VCaP (cell line): ENCODE measurements at regions not wholly inside any gene's neighbourhood (a gene's known extent, or its start where the extent isn't known, plus 50 kb on each side); places are given as distances from the start of the nearest gene placed in this dataset.

Experiments
- H3K27ac ChIP-seq: fragments of 450-650 bp; 2 replicates; pipeline ENCODE4 v1.5.1; 2017
- TF ChIP-seq, protein P1 (sequence below): fragments of 450-650 bp; conservative IDR thresholded peaks from 2 replicates; pipeline ENCODE4 v1.5.1; 2017; ENCODE audit warnings: mild to moderate bottlenecking, moderate library complexity

DNA sequence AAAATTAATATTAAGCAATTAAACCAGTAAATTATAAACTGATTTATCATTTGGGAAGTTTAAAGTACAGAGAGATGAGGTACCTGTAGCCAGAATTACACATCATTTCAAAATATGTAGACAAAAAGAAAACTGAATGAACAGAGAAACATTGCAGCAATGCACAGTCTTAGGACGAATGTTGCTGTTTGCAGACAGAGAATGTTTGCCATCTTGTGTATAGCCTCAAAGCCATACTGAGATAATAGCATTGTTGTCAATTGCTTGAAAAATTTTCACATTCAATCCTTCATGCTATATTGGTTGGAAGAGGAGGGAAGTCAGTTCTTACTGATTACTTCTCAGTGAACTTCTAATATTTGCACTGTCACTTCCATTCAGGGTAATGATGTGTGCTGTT lies 326.2 kb downstream of the PRR16 start:
- TF ChIP-seq, protein P1, sequence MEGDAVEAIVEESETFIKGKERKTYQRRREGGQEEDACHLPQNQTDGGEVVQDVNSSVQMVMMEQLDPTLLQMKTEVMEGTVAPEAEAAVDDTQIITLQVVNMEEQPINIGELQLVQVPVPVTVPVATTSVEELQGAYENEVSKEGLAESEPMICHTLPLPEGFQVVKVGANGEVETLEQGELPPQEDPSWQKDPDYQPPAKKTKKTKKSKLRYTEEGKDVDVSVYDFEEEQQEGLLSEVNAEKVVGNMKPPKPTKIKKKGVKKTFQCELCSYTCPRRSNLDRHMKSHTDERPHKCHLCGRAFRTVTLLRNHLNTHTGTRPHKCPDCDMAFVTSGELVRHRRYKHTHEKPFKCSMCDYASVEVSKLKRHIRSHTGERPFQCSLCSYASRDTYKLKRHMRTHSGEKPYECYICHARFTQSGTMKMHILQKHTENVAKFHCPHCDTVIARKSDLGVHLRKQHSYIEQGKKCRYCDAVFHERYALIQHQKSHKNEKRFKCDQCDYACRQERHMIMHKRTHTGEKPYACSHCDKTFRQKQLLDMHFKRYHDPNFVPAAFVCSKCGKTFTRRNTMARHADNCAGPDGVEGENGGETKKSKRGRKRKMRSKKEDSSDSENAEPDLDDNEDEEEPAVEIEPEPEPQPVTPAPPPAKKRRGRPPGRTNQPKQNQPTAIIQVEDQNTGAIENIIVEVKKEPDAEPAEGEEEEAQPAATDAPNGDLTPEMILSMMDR, result no peak
- H3K27ac ChIP-seq, result no peak overlapping the region

DNA sequence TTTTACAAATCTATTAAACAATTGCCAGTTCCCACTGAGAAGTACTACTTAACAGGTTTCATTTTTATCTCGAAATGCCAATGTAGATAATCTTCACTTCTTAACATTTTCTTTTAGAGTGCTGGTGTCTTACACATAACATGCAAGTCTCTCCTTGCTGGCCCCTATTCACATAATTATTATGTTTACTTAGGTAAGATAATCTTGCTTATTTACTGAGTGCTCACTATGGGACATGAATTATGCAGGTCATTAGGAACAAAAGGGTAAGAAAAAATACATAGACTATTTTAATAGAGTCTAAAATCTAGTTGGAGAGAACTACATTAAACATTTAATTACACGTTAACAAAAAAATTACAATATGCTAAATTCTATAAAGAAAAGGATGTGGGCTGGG lies 328.4 kb downstream of the PRR16 start:
- TF ChIP-seq, protein P1, result no peak
- no peak overlapping the region for H3K27ac ChIP-seq

DNA sequence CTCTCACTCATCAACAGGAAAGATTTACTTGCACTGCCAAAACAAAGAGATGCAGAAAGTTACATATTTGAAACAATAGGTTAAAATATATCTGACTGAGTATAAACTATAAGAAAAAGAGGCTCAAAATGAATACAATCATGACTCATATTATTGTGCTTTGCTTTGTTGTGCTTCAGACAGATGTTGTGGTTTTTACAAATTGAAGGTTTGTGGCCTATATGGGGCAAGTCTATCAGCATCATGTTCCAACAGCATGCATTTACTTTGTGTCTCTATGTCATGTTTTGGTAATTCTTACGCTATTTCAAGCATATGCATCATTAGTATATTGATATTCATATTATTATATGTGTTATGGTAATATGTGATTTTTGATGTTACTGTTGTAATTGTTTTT lies 330.0 kb downstream of the PRR16 start:
- TF ChIP-seq, protein P1, result no peak
- H3K27ac ChIP-seq, result no peak overlapping the region

DNA sequence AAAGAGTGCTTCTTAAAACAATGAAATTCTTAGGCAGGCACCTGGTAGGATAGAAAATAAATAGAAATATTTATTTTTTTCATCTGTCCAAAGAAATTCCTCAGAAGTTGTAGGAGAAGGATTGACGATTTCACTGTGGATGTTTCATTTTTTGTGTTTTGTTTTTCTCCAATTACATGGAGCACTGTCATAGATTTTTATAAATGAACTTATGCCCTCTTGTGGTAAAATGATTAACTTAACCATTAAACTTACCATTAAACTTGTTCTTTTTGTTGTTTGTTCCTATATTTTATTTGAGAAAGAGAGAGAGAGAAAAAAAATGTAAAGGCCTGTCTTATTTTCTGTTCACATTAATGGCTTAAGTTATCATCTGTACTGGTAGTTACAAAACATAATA lies 339.2 kb downstream of the PRR16 start:
- TF ChIP-seq, protein P1, result peak; percentile 57
- no peak overlapping the region for H3K27ac ChIP-seq

DNA sequence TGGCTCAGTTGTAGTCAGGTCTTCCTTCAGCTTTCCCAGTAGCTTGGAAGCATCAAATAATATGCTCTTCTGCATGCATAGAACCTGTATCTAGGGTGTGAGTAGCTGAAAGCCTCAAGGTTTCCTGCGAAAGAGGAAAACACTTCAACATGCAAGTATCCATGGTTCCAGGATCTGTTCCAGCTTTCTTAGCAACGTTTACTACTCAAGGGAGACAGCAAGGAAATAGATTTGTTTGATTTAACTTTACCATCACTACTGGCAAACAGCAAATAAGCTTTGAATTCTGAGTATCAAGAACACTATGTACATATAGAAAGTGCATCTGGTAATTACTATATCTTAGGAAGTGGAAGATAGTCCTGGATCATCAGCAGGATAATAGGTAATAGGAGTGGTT lies 341.0 kb downstream of the PRR16 start:
- H3K27ac ChIP-seq, result no peak overlapping the region
- TF ChIP-seq, protein P1, result no peak

DNA sequence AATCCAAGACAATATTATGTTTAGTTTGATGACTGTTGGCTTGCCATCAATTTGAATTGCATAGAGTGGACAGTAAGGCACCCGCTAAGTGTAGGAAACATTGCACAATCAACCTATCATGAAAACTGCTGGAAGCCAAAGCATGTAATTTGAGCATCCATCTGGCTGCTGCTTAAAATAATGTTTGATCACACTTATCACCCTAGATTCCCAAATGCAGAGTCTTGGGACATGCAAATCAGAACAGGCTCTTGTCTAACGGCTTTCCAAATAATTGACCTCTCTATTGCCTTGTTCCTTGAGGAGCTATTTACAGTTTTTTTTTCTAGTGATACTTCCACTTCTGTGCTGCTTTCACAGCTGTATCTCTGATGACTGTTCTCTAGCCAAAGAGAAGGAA lies 342.1 kb downstream of the PRR16 start:
- no peak overlapping the region for H3K27ac ChIP-seq
- TF ChIP-seq, protein P1, result no peak

DNA sequence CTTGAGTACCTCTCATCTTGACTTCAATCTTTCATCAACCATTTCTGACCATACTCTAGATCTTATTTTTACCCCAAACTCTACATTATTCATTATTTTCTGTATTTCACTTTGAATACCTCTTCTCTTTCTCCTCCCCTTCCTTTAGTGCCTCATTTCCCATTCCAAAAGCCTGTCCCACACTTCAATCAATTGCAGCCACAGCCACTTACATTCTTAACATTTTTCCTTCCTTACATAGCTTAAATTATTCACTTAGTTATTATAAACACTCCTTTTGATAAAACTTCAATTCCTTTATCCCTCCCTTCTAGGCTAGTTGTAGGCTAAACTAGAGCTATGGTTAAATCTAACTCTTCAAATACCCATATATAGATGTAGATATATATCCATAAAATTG lies 344.0 kb downstream of the PRR16 start:
- TF ChIP-seq, protein P1, result no peak

DNA sequence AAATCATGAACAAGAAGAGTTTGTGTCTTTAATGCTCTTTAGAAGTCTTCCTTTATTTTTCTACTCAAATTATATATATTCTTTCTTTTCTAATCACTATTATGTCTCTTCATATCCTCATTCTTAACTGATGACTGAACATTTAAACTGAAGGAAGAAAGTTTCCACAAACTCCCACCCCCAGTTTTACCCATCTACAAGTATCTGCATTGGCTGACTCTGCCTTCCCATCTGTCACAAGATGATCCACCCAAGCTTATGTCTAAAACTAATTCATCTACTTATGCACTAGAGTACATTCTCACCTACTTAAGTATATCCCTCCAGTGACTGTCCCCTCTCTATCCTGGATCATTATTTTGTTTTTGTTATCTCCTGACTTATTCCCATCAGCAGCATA lies 344.5 kb downstream of the PRR16 start:
- TF ChIP-seq, protein P1, result no peak
- no peak overlapping the region for H3K27ac ChIP-seq

More for the DNA sequence above, 344.0 kb downstream of the PRR16 start:
- no peak overlapping the region for H3K27ac ChIP-seq
